Kidney glomerular epithelial cell (primary cell): ENCODE measurements at regions not wholly inside any gene's neighbourhood (a gene's known extent, or its start where the extent isn't known, plus 50 kb on each side); places are given as distances from the start of the nearest gene placed in this dataset.

Experiments
- DNase-seq: peaks from one replicate; lab custom pipeline; 2025; lab: John Stamatoyannopoulos, UW

DNA sequence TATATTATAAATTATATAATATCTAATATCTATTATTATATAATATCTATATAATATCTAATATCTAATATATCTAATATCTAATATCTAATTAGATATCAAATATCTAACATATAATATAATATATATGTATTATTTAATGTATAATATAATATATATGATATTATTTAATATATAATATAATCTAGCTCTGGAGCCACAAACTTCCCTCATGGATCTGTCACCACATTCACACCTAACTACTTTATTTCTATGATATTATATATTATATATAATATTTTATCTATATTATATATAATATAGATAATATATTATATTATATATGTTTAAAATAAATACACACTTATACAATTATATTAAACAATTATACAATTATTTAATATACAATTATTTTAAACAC is 667.5 kb downstream of the KCTD8 start:
- no peak for DNase-seq

GRCh38 chr4:43782391-43782790 is 666.2 kb downstream of the KCTD8 start:
- DNase-seq, result no peak

DNA sequence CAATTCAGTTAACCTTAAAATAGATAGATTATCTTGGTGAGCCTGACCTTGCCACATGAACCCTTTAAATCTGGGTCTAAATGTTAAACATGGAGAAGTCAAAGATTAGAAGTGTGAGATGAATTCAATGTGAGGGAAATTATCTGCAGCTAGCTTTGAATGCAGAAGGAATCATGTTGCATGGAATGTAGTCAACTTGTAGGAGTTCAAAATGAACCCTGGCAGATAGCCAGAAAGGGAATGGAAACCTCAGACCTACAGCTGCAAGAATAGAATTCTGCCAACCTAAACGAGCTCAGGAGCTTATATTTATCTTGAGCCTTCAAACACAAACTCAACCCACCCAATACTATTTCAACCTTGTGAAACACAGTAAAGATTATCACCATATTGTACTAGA is 632.5 kb downstream of the KCTD8 start:
- DNase-seq, result no peak

- DNase-seq, result no peak
Observed at GRCh38 chr4:43822621-43823020, 626.0 kb downstream of the KCTD8 start.

DNA sequence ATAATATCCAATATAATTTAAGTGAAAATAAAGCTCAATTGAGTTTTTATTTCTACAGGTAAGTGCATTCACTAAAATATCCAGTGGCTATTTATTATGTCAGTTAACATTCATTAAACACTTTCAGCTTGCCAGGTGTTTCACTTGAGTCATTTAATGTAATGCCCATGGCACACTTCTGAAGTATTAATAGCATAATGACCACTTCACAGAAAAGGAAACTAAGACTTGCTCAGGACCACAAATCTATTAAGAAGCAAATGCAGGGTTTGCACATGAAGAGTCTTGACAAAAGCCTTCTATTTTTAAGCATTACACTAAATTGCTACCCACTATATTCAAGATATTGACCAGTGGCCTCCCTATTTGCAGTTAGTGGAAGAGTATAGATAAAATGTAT is 612.7 kb downstream of the KCTD8 start:
- DNase-seq, result no peak

DNA sequence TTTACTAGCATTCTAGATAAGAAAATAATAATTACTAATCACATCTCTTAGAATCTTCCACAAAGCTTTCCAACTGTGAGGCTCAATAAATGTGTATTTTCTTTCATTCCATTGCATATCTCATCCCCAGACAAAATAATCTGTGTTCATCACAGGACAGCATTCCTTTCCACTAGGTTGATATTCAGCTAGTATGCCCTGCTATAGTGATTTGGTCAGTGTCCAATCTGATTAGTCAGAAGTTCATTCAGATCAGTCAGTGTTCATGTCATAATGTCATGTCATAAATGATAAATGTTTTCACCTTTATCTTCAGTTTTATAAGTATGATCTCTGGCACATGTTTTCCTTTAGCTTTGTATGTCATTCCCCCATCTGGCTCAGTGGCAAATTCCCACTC is 611.4 kb downstream of the KCTD8 start:
- DNase-seq, result peak; percentile 78

DNA sequence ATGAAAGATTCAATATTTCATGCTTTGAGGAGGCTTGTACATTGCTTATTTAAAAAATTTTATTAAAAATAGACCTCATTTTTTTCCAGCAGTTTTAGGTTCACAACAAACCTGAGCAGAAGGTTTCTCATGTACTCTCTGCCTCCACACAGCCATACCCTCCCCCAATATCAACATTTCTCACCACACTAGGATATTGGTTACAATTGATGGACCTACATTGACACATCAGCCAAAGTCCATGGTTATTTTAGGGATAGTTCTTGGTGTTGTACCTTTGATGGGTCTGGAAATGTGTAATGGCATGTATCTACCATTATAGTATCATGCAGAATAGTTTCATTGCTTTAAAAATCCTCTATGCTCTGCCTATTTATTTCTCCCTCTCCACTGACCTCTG is 611.0 kb downstream of the KCTD8 start:
- no peak for DNase-seq

DNA sequence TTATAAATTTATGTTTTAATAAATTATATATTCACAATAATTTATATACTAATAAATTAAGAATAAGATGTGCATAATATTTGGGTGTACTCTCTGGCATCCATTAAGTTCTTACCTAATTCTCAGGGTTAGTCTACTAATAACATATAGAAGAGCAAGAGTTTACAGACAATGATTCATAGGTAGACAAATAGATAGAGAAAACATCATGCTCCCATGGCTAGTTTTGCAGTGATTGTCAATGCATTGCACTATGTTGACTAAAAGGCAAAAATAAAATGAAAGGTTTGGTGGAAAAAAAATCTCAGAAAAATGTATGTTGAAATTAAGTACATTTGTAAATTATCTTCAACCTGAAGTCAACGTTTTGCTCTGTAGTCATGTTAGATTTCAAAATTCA is 606.0 kb downstream of the KCTD8 start:
- DNase-seq, result no peak

GRCh38 chr4:43843501-43843900 is 605.1 kb downstream of the KCTD8 start:
- DNase-seq, result peak; percentile 22

- no peak for DNase-seq
Observed at GRCh38 chr4:43846111-43846587, 602.5 kb downstream of the KCTD8 start.

DNA sequence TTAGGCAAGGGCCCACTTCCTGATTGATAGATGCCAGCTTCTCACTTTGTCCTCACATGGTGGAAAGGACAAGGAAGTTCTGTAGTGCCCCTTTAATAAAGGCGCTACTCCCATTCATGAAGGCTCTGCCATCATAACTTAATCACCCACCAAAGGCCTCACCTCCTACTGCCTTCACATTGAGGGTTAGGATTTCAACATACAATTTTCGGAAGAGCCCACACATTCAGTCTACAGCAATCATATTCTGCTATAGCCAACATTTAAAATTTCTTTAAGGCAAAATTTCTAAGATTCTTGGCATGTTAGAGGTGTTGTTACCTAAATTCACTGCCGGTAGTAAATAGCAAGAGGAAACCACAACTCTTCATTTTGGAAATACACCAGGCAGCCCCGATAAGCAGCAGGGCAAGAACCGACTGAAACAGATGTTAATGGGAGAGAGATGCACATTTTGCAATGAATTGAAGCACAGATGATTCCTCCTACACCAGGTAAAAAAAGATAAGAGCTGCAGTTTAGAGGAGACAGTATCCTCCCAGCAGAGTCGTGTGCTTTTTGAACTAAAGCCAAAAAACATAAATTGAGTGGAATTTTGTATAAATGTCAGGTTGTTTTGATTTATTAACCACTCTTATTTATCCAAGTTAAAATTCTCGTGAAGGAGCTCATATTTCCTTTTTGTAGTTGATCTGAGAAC is 594.9 kb downstream of the KCTD8 start:
- no peak for DNase-seq

DNA sequence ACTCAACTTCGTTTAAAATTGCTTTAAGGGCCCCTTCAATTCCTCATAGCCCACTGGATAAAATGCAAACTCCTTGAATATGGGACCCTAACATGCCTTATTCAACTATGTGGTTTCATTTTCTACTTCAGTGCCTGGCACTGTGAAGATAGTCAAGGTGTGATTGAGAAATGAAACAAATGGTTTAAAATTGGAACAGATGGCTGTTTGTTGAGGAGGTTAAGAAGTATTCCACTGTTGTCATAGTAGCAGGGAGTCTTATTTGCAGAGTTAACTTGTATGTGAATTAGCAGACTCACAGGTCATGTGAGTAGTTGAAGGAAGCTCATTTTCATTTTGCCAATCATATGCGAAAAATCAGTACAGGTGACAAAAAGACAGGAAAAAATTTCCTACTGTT is 593.3 kb downstream of the KCTD8 start:
- DNase-seq, result no peak

DNA sequence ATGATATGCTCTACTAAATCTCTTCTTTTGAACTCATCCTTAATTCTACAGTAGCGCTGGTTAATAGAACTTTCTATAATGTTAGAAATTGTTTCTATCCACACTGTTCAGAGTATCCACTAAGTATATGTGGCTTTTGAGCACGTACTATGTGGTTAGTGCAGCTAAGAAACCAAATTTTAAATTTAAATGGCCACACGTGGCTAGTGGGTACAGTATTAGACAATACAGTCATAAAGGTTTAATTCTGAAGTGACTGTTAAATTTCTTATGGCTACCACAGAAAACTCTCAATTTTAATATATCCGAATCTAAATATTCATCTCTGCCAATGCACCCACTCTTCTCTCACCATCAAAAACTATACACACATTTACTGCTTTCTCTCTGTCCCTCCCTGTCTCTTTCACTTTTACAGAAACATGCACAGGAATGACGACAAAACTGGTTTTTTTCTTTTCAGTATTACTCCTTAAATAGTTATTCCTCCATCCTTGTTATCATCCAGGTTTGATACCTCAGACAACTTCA is 583.9 kb downstream of the KCTD8 start:
- no peak for DNase-seq

- no peak for DNase-seq
Observed at GRCh38 chr4:43867908-43868307, 580.7 kb downstream of the KCTD8 start.

DNA sequence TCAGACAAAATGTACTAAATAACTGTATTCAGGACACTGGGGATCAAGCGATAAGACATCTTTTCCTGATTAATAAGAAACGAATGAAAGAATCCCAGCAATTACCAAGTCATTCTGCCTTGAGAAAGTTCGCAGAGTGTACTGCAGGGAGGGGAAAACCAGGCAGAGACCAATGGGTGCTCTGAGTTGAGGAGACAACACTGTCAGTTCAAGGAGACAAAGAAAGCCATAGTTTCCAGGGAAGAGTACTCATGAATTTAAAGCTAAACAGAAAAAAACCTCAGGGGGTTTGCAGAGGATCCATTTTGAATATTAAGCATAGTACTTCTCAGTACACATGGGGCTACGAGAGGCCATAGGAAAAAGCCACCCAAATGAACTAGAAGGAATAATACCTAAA is 573.0 kb downstream of the KCTD8 start:
- no peak for DNase-seq

- no peak for DNase-seq
Observed at GRCh38 chr4:43882470-43882869, 566.1 kb downstream of the KCTD8 start.

- DNase-seq, result no peak
Observed at GRCh38 chr4:43886196-43886595, 562.4 kb downstream of the KCTD8 start.

DNA sequence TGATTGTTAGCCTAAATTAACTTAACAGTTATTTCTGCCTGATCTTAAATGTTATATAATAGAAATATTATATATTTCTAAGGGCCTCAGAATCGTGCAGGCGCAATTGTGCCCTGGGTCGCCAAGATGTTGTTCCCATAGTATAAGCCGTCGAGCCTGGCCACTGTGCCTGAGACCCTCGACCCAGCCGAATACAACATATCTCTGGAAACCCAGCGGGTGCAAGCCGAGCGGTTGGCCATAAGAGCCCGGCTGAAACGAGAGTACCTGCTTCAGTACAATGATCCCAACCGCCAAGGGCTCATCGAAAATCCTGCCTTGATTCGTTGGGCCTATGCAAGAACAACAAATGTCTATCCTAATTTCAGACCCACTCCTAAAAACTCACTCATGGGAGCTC is 549.8 kb downstream of the KCTD8 start:
- DNase-seq, result no peak

GRCh38 chr4:43903456-43903855 is 545.2 kb downstream of the KCTD8 start:
- DNase-seq, result no peak

DNA sequence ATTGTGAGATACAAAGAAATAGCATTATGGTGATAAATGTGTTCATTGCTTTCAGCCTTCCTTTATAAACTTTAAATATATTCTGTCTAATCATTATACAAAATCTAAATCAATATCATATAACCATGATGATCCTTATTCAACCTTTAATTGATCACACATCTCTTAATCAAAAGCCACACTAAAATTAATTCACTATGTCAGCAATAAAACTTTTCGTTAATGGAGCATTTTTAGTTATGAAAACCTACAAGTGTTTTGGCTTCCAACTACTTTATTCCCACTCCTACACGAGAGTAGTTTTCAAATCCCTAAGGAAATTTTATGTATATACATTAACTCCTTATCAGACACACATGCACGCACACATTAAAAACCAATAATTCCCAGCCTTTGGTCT is 530.2 kb downstream of the KCTD8 start:
- DNase-seq, result no peak

GRCh38 chr4:43932448-43932847 is 516.2 kb downstream of the KCTD8 start:
- no peak for DNase-seq

- no peak for DNase-seq
Observed at GRCh38 chr4:43943998-43944397, 504.6 kb downstream of the KCTD8 start.

- no peak for DNase-seq
Observed at GRCh38 chr4:43959976-43960375, 488.6 kb downstream of the KCTD8 start.

DNA sequence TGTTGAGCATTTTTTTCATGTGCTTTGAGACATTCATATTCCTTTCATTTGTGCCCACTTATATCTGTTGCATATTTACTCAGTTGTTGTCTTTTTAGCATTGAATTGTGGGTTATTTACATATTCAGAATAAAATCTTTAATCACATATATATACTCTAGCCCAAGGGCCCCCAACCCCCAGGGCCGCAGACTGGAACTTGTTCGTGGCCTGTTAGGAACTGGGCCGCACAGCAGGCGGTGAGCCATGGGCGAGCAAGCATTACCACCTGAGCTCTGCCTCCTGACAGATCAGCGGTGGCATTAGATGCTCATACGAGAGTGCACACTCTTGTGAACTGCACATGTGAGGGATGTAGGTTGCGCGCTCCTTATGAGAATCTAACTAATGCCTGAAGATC is 480.6 kb downstream of the KCTD8 start:
- DNase-seq, result no peak
